Bronchial epithelial cell (primary cell): ENCODE measurements at regions not wholly inside any gene's neighbourhood (a gene's known extent, or its start where the extent isn't known, plus 50 kb on each side); places are given as distances from the start of the nearest gene placed in this dataset.

Experiments
- DNase-seq: peaks from one replicate; pipeline ENCODE4 v3.0.0-alpha.2; 2010; ENCODE audit warnings: low read depth
- FAIRE-seq: peaks from 2 replicates; lab custom pipeline; 2011; peaks lifted over from hg19 to GRCh38; lab: Jason Lieb, UNC
- H3K27me3 ChIP-seq: 2 replicates; pipeline ENCODE4 v1.5.1; 2011; ENCODE audit warnings: low read length; ENCODE audit not compliant: control insufficient read depth, insufficient read depth
- H3K36me3 ChIP-seq: 2 replicates; pipeline ENCODE4 v1.5.1; 2011; ENCODE audit warnings: low read length; ENCODE audit not compliant: control insufficient read depth, insufficient read depth
- H3K4me3 ChIP-seq: 2 replicates; pipeline ENCODE4 v1.5.1; 2011; ENCODE audit warnings: mild to moderate bottlenecking, low read depth, low read length, control low read depth
- TF ChIP-seq, protein P1 (sequence below): IDR thresholded peaks from 2 replicates; pipeline ENCODE4 v1.5.1; 2011; ENCODE audit warnings: mild to moderate bottlenecking, moderate library complexity, low read length, control low read depth, inconsistent platforms; ENCODE audit not compliant: insufficient read depth, severe bottlenecking

DNA sequence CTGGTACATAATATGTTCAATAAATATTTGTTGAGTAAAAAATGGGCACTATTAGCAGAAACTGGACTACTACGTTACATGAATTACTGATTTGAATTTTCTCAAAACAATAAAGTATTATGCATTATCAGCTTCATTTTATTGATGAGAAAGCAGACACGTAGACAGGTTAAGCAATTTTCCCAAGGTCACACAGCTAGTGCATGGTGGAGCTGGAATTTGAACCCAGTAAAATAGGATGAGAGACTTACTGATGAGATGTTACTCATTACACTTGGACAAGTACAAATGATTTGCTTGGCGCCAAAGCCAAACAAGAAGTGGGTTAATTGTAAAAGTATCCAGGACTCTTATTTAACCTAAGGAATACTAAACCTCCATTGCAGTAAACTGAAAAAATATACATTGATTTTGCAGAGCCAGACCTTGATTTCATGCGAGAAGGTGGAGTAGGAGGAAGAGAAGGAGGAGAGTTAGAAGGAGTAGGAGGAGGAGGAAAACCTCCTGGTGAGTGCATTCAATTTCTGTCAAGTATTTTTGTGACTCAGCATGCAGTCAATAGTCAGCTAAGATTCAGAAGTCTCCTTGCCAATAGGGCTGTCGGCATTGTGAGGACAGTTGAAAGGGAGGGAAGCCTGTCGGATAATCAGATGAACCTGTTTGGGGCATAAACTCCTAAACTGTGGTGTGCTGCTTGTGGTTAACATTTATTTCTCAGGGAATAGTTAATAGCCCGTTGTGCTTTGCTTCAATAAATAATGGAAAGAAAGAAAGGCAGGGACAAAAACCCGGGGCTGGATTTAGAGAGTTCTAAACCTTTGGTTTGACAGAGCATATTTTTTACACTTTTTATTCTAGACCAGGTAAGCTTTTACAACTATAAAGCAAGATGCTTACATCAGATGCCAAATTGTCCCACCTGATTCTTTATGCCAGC is 77.0 kb upstream of the TACR1 start:
- FAIRE-seq (no peak), DNase-seq (peak; percentile 83)
- TF ChIP-seq, protein P1, sequence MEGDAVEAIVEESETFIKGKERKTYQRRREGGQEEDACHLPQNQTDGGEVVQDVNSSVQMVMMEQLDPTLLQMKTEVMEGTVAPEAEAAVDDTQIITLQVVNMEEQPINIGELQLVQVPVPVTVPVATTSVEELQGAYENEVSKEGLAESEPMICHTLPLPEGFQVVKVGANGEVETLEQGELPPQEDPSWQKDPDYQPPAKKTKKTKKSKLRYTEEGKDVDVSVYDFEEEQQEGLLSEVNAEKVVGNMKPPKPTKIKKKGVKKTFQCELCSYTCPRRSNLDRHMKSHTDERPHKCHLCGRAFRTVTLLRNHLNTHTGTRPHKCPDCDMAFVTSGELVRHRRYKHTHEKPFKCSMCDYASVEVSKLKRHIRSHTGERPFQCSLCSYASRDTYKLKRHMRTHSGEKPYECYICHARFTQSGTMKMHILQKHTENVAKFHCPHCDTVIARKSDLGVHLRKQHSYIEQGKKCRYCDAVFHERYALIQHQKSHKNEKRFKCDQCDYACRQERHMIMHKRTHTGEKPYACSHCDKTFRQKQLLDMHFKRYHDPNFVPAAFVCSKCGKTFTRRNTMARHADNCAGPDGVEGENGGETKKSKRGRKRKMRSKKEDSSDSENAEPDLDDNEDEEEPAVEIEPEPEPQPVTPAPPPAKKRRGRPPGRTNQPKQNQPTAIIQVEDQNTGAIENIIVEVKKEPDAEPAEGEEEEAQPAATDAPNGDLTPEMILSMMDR = no peak
- Histone ChIP-seq H3K27me3 (no peaks in the 10 kb centered on the region), H3K4me3 (no peak overlapping the region), H3K36me3 (no peaks in the 10 kb centered on the region)

GRCh38 chr2:75274936-75275335 is 75.6 kb upstream of the TACR1 start:
- TF ChIP-seq, protein P1 = no peak
- DNase-seq = no peak
- no peaks in the 10 kb centered on the region for H3K36me3 ChIP-seq
- no peak overlapping the region for H3K4me3 ChIP-seq
- no peaks in the 10 kb centered on the region for H3K27me3 ChIP-seq
- peak; percentile 18 for FAIRE-seq

- FAIRE-seq = no peak
- Histone ChIP-seq H3K27me3 (no peaks in the 10 kb centered on the region), H3K36me3 (no peaks in the 10 kb centered on the region), H3K4me3 (no peak overlapping the region)
- TF ChIP-seq, protein P1 = no peak
- no peak for DNase-seq
Measured at GRCh38 chr2:75268112-75268511, 68.8 kb upstream of the TACR1 start.

GRCh38 chr2:75261923-75262322 is 62.6 kb upstream of the TACR1 start:
- H3K27me3 ChIP-seq = no peaks in the 10 kb centered on the region
- no peak overlapping the region for H3K4me3 ChIP-seq
- FAIRE-seq (no peak), DNase-seq (no peak)
- TF ChIP-seq, protein P1 = no peak
- H3K36me3 ChIP-seq = no peaks in the 10 kb centered on the region

DNA sequence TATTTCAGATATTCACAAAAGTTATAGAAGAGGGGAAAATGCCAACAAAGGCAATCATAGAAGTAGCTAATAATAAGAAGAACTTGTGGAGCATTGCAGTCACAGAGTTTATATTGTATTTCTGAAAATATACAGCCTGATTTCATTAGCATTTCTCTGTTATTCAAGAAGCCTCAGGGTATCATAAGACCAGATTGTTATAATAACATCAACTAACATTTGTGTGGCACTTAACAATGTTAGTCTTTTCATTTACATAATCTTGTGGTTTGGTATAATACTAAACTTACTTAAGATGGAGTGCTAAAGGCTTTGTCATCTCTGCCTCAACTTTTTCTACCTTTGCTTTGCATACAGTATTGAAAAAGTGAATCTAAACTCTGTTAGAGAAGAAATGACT is 61.6 kb upstream of the TACR1 start:
- TF ChIP-seq, protein P1 = no peak
- Histone ChIP-seq H3K27me3 (no peaks in the 10 kb centered on the region), H3K4me3 (no peak overlapping the region), H3K36me3 (no peaks in the 10 kb centered on the region)
- DNase-seq (no peak), FAIRE-seq (no peak)
